Spleen (tissue), 11 donors: ENCODE measurements at regions not wholly inside any gene's neighbourhood (a gene's known extent, or its start where the extent isn't known, plus 50 kb on each side); places are given as distances from the start of the nearest gene placed in this dataset.

Experiments
- DNase-seq: peaks from one replicate; pipeline ENCODE4 v3.0.0-alpha.2; 2020
- H3K27ac ChIP-seq, 8 donors: fragments of 200-600 bp; sonication (generic) in 7 of 8; 1 replicate in 4 of 8; 2 replicates in 4 of 8; pipeline versions ENCODE4 v1.5.0 to v1.8.0; 2016 to 2021; ENCODE audit warnings: inconsistent platforms in 4 of 8, mild to moderate bottlenecking in 4 of 8, moderate library complexity in 1 of 8
- H3K27me3 ChIP-seq, 7 donors: fragments of 200-600 bp; sonication (generic) in 6 of 7; replicated peaks in 1 of 7; 1 replicate in 4 of 7; 2 replicates in 3 of 7; pipeline versions ENCODE4 v1.5.0 to v1.8.0; 2016 to 2021; ENCODE audit warnings: inconsistent platforms in 3 of 7, mild to moderate bottlenecking in 1 of 7
- H3K36me3 ChIP-seq, 6 donors: fragments of 200-600 bp; sonication (generic) in 5 of 6; 1 replicate in 4 of 6; 2 replicates in 2 of 6; pipeline versions ENCODE4 v1.5.0 to v1.8.0; 2016 to 2021; ENCODE audit warnings: inconsistent platforms in 2 of 6
- H3K4me1 ChIP-seq, 6 donors: fragments of 200-600 bp; sonication (generic) in 5 of 6; 1 replicate in 3 of 6; 2 replicates in 3 of 6; pipeline versions ENCODE4 v1.5.0 to v1.8.0; 2016 to 2021; ENCODE audit warnings: inconsistent platforms in 3 of 6
- H3K4me3 ChIP-seq, 8 donors: fragments of 200-600 bp; sonication (generic) in 7 of 8; 1 replicate in 4 of 8; 2 replicates in 4 of 8; pipeline versions ENCODE4 v1.5.0 to v1.8.0; 2016 to 2021; ENCODE audit warnings: inconsistent platforms in 4 of 8, mild to moderate bottlenecking in 4 of 8, moderate library complexity in 2 of 8
- H3K9me3 ChIP-seq, 8 donors: fragments of 200-600 bp; sonication (generic) in 7 of 8; 1 replicate in 4 of 8; 2 replicates in 4 of 8; pipeline versions ENCODE4 v1.5.0 to v1.8.0; 2016 to 2021; ENCODE audit warnings: inconsistent platforms in 4 of 8
- POLR2A ChIP-seq, 3 donors: fragments of 450-650 bp; IDR thresholded peaks; one replicate each; pipeline ENCODE4 v1.5.1; 2017; ENCODE audit warnings: antibody characterized with exemption in 3 of 3, mild to moderate bottlenecking in 1 of 3
- POLR2AphosphoS5 ChIP-seq, 3 donors: sonication (generic); formaldehyde crosslinking; IDR thresholded peaks; one replicate each; pipeline ENCODE4 v1.5.1; 2017; ENCODE audit warnings: antibody characterized with exemption in 3 of 3
- WGBS, 5 donors: extraction: QIAGEN DNeasy Blood & Tissue Kit in 3 of 5; methylation state at CpG; one replicate each; pipeline versions ENCODE4 v1.1.5 to v1.1.7; 2013 to 2018; 5-methylcytosine and 5-hydroxymethylcytosine counted together
- intact Hi-C: fragments of 100-400 bp; cut with DNase I; formaldehyde crosslinking; loops from one replicate; pipeline ENCODE4 v1.15.0; 2023; ENCODE audit warnings: low total_unique reads
- TF ChIP-seq, protein P1 (sequence below), 11 experiments: fragments of 200-600 bp in 7 of 11; fragments of 450-650 bp in 4 of 11; sonication (generic) in 4 of 11; IDR thresholded peaks in 8 of 11; conservative IDR thresholded peaks in 3 of 11; 1 replicate in 7 of 11; 2 replicates in 4 of 11; pipeline versions ENCODE4 v1.4.0 to v1.8.0; 2016 to 2021; ENCODE audit warnings: antibody characterized with exemption in 11 of 11, inconsistent platforms in 4 of 11, mild to moderate bottlenecking in 1 of 11
- donor health status: healthy with polysubstance abuse.
- donor health status: DM: no; HTN: no; CAD: no; lungs with moderate emphysema.
- donor health status: DM: no; HTN: no; CAD: no.
- donor health status: Bipolar disorder and iron deficiency.
- donor health status: healthy.
- donor health status: DM: no; HTN: no; CAD: no.
- donor health status: DM: yes; HTN: yes; CAD: no.

DNA sequence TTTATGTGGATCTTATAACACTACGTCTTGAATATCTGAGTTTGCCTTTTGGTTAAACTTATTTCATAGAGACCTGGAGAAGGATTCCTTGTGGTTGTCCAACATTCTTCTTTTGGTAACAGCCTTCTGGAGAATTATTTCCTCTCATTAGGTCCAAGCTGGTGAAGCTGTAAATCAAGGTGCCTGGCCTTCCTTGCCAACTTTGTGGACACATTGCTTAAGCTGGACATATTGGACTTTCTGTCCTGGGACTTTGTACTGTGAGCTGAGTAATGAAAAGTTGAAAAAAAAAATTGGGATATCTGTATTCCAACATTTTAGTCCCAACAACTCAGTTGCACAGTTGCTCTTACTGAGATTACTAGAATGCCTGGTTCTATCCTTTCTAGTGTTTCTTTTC, 186.2 kb downstream of the HAO1 start:
- intact Hi-C loops: no loop called here
- no peaks in the 10 kb centered on the region for H3K27me3 ChIP-seq
- H3K9me3 ChIP-seq: no peaks in the 10 kb centered on the region
- H3K27ac ChIP-seq: no peak overlapping the region
- no peaks in the 10 kb centered on the region for H3K36me3 ChIP-seq
- H3K4me3 ChIP-seq: no peak overlapping the region
- 83 to 95% (median 87%) methylated on average over 1 of the region's 1 CpG for WGBS, 5 donors
- no peak for DNase-seq
- H3K4me1 ChIP-seq: no peaks in the 10 kb centered on the region
- TF ChIP-seq POLR2A (IDR thresholded peaks at IDR 0.05) (no peak), POLR2AphosphoS5 (IDR thresholded peaks at IDR 0.05) (no peak)
- TF ChIP-seq, protein P1, sequence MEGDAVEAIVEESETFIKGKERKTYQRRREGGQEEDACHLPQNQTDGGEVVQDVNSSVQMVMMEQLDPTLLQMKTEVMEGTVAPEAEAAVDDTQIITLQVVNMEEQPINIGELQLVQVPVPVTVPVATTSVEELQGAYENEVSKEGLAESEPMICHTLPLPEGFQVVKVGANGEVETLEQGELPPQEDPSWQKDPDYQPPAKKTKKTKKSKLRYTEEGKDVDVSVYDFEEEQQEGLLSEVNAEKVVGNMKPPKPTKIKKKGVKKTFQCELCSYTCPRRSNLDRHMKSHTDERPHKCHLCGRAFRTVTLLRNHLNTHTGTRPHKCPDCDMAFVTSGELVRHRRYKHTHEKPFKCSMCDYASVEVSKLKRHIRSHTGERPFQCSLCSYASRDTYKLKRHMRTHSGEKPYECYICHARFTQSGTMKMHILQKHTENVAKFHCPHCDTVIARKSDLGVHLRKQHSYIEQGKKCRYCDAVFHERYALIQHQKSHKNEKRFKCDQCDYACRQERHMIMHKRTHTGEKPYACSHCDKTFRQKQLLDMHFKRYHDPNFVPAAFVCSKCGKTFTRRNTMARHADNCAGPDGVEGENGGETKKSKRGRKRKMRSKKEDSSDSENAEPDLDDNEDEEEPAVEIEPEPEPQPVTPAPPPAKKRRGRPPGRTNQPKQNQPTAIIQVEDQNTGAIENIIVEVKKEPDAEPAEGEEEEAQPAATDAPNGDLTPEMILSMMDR (IDR thresholded peaks at IDR 0.05 in 8 of 11, conservative IDR thresholded peaks at IDR 0.05 in 3 of 11): no peak

DNA sequence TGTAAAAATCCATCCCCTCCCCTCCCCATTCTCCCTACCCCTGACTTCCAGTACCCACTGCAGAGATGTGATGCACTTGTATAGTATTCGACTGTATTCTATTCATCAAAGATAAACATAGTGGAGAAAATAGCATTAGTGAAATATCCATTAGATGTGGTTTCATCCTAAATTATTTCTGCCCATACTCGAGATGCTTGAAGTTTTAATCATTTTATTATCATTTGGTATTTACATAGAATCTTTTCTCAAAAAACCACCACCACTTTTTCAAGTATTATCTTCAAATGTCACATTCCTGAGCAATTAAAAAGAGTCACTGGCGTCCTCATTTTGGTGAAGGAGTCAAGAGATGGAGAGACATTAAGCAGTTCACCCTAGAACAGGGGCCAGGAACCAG, 181.9 kb downstream of the HAO1 start:
- intact Hi-C loops: no loop called here
- Histone ChIP-seq H3K36me3 (no peaks in the 10 kb centered on the region), H3K4me1 (no peaks in the 10 kb centered on the region), H3K27ac (no peak overlapping the region), H3K9me3 (no peaks in the 10 kb centered on the region), H3K27me3 (no peaks in the 10 kb centered on the region), H3K4me3 (no peak overlapping the region)
- DNase-seq: no peak
- 55 to 87% (median 78%) methylated on average over 3 of the region's 3 CpGs for WGBS, 5 donors
- TF ChIP-seq, protein P1 (IDR thresholded peaks at IDR 0.05 in 8 of 11, conservative IDR thresholded peaks at IDR 0.05 in 3 of 11): no peak
- TF ChIP-seq POLR2AphosphoS5 (IDR thresholded peaks at IDR 0.05) (no peak), POLR2A (IDR thresholded peaks at IDR 0.05) (no peak)

DNA sequence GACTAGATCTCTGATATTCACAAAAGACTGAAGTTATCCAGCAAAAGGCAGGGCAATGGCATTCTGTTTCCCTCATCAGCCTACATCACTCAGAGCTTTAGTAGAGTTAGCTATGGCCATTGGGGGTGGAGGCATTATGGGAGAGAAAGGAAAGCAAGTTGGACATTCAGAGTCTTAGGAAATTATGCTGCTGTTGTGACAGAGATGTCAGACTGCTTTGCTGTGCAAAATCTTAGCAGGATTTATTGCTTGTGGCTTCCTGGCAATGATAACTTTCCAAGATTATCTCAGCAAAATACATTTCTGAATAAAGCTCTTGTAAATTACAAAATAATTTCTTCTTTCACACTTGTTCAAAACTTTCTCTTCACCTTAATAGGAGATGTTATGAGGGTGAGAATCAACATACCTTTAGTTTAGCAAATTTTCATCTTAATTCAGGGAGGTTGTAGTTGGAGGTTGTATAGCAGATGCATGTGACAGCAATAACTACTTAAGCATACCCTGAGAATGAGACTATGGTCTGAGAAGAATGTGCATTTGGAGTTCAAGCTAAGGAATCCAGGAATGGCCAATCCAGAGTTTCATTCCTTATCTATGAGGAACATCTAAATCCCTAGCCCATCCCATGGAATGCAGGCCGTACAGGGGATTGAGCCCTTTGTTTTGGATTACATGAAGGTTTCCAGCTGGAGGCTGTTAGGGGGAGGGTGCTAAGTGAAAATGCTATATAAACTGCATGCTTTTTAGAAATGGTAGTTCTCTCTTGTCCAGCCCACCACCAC, 179.8 kb downstream of the HAO1 start:
- intact Hi-C loops: no loop called here
- Histone ChIP-seq H3K27me3 (no peaks in the 10 kb centered on the region), H3K4me3 (no peak overlapping the region), H3K4me1 (no peaks in the 10 kb centered on the region), H3K9me3 (no peaks in the 10 kb centered on the region), H3K27ac (no peak overlapping the region), H3K36me3 (no peaks in the 10 kb centered on the region)
- WGBS, 5 donors: 53 to 64% (median 56%) methylated on average over 1 of the region's 1 CpG
- TF ChIP-seq POLR2AphosphoS5 (IDR thresholded peaks at IDR 0.05) (no peak), POLR2A (IDR thresholded peaks at IDR 0.05) (no peak)
- TF ChIP-seq, protein P1 (IDR thresholded peaks at IDR 0.05 in 8 of 11, conservative IDR thresholded peaks at IDR 0.05 in 3 of 11): no peak
- no peak for DNase-seq

DNA sequence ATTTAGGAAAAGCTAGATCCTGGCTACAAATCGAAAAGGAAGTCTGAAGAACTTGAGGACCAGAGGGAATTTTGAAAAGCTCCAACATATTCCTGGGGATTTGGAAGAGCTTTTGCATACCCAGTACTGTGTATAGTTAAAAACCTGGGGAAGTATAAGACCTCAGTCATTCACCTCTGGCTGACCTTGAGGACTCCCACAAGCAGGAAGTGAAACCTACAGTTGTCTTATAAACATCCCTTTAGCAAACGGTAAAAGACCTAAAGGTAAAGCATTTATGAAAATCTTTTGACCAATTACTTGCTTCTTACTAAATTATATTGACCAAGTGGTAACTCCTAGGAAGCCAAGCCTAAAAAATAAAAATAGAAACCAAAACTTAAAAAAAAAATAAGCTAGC, 175.0 kb downstream of the HAO1 start:
- Histone ChIP-seq H3K27ac (no peak overlapping the region), H3K4me3 (no peak overlapping the region), H3K9me3 (no peaks in the 10 kb centered on the region), H3K4me1 (no peaks in the 10 kb centered on the region), H3K27me3 (no peaks in the 10 kb centered on the region), H3K36me3 (no peaks in the 10 kb centered on the region)
- no peak for DNase-seq
- TF ChIP-seq POLR2A (IDR thresholded peaks at IDR 0.05): no peak
- no peak for TF ChIP-seq POLR2AphosphoS5 (IDR thresholded peaks at IDR 0.05)
- TF ChIP-seq, protein P1 (IDR thresholded peaks at IDR 0.05 in 8 of 11, conservative IDR thresholded peaks at IDR 0.05 in 3 of 11): no peak
- 40 to 50% (median 47%) methylated on average over 2 of the region's 2 CpGs for WGBS, 5 donors
- intact Hi-C loops: no loop called here
